Vagina (tissue), 2 donors: ENCODE measurements at regions not wholly inside any gene's neighbourhood (a gene's known extent, or its start where the extent isn't known, plus 50 kb on each side); places are given as distances from the start of the nearest gene placed in this dataset.

Experiments used
- DNase-seq, 2 donors: peaks; one replicate each; pipeline ENCODE4 v3.0.0-alpha.2; 2017; ENCODE audit errors: extremely low spot score in 2 of 2
- H3K27ac ChIP-seq: fragments of 200-600 bp; sonication (generic); one replicate; pipeline ENCODE4 v1.5.1; 2019
- H3K27me3 ChIP-seq: fragments of 200-600 bp; sonication (generic); one replicate; pipeline ENCODE4 v1.5.1; 2019
- H3K36me3 ChIP-seq, 2 donors: fragments of 200-600 bp; sonication (generic); one replicate each; pipeline ENCODE4 v1.5.1; 2017 to 2019
- H3K4me1 ChIP-seq: fragments of 200-600 bp; sonication (generic); one replicate; pipeline ENCODE4 v1.5.1; 2019
- H3K4me3 ChIP-seq, 2 donors: fragments of 200-600 bp; sonication (generic); 1 replicate in 1 of 2; 2 replicates in 1 of 2; pipeline ENCODE4 v1.5.1; 2016 to 2019
- H3K9me3 ChIP-seq: fragments of 200-600 bp; sonication (generic); one replicate; pipeline ENCODE4 v1.5.1; 2019
- POLR2A ChIP-seq, 2 donors: fragments of 450-650 bp; IDR thresholded peaks; one replicate each; pipeline ENCODE4 v1.6.1; 2017; ENCODE audit warnings: antibody characterized with exemption in 2 of 2, mild to moderate bottlenecking in 2 of 2, moderate library complexity in 2 of 2
- POLR2AphosphoS5 ChIP-seq, 2 donors: sonication (generic); formaldehyde crosslinking; IDR thresholded peaks; one replicate each; pipeline ENCODE4 v1.9.0; 2017; ENCODE audit warnings: antibody characterized with exemption in 2 of 2, mild to moderate bottlenecking in 2 of 2, low read depth in 1 of 2; ENCODE audit not compliant: insufficient read depth in 1 of 2
- intact Hi-C: fragments of 100-400 bp; cut with DNase I; formaldehyde crosslinking; loops from one replicate; pipeline ENCODE4 v1.15.1; 2023
- TF ChIP-seq, protein P1 (sequence below), 3 experiments: fragments of 450-650 bp in 2 of 3; fragments of 200-600 bp in 1 of 3; sonication (generic) in 1 of 3; IDR thresholded peaks; one replicate each; pipeline ENCODE4 v1.5.1; 2017 to 2019; ENCODE audit warnings: antibody characterized with exemption in 3 of 3, mild to moderate bottlenecking in 2 of 3, moderate library complexity in 2 of 3

DNA sequence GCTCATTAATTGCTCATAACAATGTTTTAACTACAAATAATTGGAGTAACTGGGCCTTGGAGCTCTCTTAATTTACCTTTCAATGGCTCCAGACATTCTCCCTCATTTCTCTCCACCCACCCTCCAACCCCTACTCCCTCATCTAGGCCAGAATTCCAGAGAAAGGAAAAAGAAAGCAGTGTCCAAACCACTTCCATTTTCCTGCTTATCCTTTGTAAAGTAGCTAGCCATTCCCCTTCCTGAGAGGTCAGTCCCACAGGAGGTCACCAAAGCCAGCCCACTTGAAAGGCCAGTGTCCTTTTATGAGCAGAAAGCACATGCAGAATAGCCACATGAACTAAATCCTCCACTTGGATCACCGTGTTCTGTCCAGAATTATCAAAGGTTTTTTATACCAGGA lies 404.8 kb upstream of the FAT3 start:
- no peak for DNase-seq
- Histone ChIP-seq H3K9me3 (no peaks in the 10 kb centered on the region), H3K27me3 (no peaks in the 10 kb centered on the region), H3K27ac (no peak overlapping the region), H3K36me3 (no peaks in the 10 kb centered on the region), H3K4me1 (no peaks in the 10 kb centered on the region), H3K4me3 (no peak overlapping the region)
- intact Hi-C loops: no loop called here
- TF ChIP-seq, protein P1, sequence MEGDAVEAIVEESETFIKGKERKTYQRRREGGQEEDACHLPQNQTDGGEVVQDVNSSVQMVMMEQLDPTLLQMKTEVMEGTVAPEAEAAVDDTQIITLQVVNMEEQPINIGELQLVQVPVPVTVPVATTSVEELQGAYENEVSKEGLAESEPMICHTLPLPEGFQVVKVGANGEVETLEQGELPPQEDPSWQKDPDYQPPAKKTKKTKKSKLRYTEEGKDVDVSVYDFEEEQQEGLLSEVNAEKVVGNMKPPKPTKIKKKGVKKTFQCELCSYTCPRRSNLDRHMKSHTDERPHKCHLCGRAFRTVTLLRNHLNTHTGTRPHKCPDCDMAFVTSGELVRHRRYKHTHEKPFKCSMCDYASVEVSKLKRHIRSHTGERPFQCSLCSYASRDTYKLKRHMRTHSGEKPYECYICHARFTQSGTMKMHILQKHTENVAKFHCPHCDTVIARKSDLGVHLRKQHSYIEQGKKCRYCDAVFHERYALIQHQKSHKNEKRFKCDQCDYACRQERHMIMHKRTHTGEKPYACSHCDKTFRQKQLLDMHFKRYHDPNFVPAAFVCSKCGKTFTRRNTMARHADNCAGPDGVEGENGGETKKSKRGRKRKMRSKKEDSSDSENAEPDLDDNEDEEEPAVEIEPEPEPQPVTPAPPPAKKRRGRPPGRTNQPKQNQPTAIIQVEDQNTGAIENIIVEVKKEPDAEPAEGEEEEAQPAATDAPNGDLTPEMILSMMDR (IDR thresholded peaks at IDR 0.05): no peak
- TF ChIP-seq POLR2A (IDR thresholded peaks at IDR 0.05) (no peak), POLR2AphosphoS5 (IDR thresholded peaks at IDR 0.05; ENCODE audit: insufficient read depth in 1 of 2, low read depth in 1 of 2) (no peak)

DNA sequence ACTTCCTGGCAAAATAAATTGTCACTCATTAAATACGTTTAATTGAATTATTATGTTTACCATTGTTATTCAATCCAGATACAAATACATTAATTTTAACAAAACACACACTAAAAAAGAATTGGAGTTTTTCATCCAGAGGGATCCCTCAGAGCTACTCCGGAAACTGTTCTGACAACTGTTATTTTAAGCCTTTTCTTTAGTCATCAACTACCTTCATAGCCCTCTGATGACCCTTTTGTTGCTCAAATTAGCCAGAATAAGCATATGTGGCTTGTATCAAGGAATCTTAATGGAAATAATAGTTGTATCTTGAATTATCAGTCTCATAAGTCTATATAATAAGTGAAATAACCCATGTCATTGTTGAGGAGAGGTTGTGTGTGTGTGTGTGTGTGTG lies 405.4 kb upstream of the FAT3 start:
- Histone ChIP-seq H3K9me3 (no peaks in the 10 kb centered on the region), H3K4me1 (no peaks in the 10 kb centered on the region), H3K36me3 (no peaks in the 10 kb centered on the region), H3K27me3 (no peaks in the 10 kb centered on the region), H3K4me3 (no peak overlapping the region), H3K27ac (no peak overlapping the region)
- intact Hi-C loops: no loop called here
- DNase-seq: no peak
- TF ChIP-seq POLR2A (IDR thresholded peaks at IDR 0.05): no peak
- TF ChIP-seq POLR2AphosphoS5 (IDR thresholded peaks at IDR 0.05; ENCODE audit: insufficient read depth in 1 of 2, low read depth in 1 of 2): no peak
- TF ChIP-seq, protein P1 (IDR thresholded peaks at IDR 0.05): no peak

DNA sequence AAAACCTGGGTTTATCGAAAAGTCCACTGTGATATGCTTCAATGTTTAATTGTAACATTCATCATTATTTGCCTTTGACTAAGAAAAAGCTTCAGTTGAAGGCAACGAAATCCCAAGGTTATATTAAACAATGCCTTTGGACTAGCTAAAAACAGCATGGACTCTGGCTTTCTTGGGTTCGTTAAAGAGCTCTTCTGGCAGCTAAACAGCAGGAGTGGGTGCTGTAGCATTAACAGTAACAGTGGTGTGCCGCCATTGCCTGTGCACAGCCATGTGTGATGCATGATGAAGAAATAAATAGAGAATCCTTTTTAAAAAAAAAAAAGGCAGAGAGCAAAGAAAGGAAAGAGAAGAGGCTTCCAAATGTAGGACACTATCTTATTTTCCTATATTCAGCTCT lies 406.6 kb upstream of the FAT3 start:
- TF ChIP-seq POLR2A (IDR thresholded peaks at IDR 0.05) (no peak), POLR2AphosphoS5 (IDR thresholded peaks at IDR 0.05; ENCODE audit: insufficient read depth in 1 of 2, low read depth in 1 of 2) (no peak)
- TF ChIP-seq, protein P1 (IDR thresholded peaks at IDR 0.05): no peak
- H3K9me3 ChIP-seq: no peaks in the 10 kb centered on the region
- H3K27me3 ChIP-seq: no peaks in the 10 kb centered on the region
- H3K4me1 ChIP-seq: no peaks in the 10 kb centered on the region
- no peak for DNase-seq
- no peak overlapping the region for H3K4me3 ChIP-seq
- no peak overlapping the region for H3K27ac ChIP-seq
- no peaks in the 10 kb centered on the region for H3K36me3 ChIP-seq
- intact Hi-C loops: no loop called here

DNA sequence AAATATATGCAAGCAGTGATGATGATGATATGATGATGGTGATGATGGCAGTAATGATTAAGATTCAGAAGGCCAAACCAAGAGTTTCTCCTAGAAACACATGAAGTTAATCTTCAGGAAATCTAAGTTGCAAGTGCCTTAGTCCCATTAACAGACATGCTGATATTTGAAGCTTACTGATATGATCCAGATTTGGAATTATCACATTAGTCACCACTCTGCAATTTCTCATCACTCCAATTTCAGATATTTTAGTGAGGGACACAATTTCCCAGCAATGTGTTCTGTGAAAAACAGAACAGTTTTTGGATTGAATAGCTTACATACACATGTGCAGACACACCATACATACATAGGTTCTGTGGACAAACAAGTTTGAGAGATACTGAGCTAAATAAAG lies 411.4 kb upstream of the FAT3 start:
- Histone ChIP-seq H3K27ac (no peak overlapping the region), H3K4me1 (no peaks in the 10 kb centered on the region), H3K4me3 (no peak overlapping the region), H3K27me3 (no peaks in the 10 kb centered on the region), H3K36me3 (no peaks in the 10 kb centered on the region), H3K9me3 (no peaks in the 10 kb centered on the region)
- DNase-seq: no peak
- intact Hi-C loops: no loop called here
- TF ChIP-seq POLR2AphosphoS5 (IDR thresholded peaks at IDR 0.05; ENCODE audit: insufficient read depth in 1 of 2, low read depth in 1 of 2): no peak
- TF ChIP-seq, protein P1 (IDR thresholded peaks at IDR 0.05): no peak
- no peak for TF ChIP-seq POLR2A (IDR thresholded peaks at IDR 0.05)

DNA sequence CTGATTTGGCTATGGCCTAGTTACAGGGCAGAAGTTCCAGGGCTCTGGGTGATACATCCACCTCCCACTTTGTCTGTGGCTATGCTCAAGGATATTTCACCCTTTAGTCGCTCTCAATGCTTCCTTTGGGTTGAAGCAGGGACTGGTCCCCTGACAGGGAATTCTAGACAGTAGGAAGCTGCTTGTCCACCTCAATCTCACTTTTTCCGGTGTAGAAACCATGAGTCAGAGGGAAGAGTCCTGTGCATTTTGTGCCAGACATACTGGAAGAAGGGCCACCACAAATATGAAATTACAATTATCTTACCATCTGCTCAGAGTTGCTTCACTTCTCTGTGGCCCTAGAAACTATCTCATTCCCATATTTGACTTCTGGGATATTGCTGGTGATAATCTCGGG lies 413.7 kb upstream of the FAT3 start:
- H3K27ac ChIP-seq: no peak overlapping the region

More for the DNA sequence above, 413.7 kb upstream of the FAT3 start:
- intact Hi-C loops: no loop called here
- Histone ChIP-seq H3K9me3 (no peaks in the 10 kb centered on the region), H3K36me3 (no peaks in the 10 kb centered on the region), H3K4me3 (no peak overlapping the region), H3K27me3 (no peaks in the 10 kb centered on the region), H3K4me1 (no peaks in the 10 kb centered on the region)
- TF ChIP-seq, protein P1 (IDR thresholded peaks at IDR 0.05): no peak
- no peak for TF ChIP-seq POLR2A (IDR thresholded peaks at IDR 0.05)
- no peak for DNase-seq
